Ishikawa (cell line): ENCODE measurements at regions not wholly inside any gene's neighbourhood (a gene's known extent, or its start where the extent isn't known, plus 50 kb on each side); places are given as distances from the start of the nearest gene placed in this dataset.

Experiments used
- CEBPB ChIP-seq: IDR thresholded peaks from 2 replicates; pipeline ENCODE4 v1.6.1; 2012
- CREB1 ChIP-seq: IDR thresholded peaks from 2 replicates; pipeline ENCODE4 v1.6.1; 2012; ENCODE audit warnings: low read depth
- EGR1 ChIP-seq: IDR thresholded peaks from 2 replicates; pipeline ENCODE4 v1.6.1; 2012
- EP300 ChIP-seq: IDR thresholded peaks from 2 replicates; pipeline ENCODE4 v1.6.1; 2012; ENCODE audit warnings: borderline replicate concordance
- FOXM1 ChIP-seq: IDR thresholded peaks from 2 replicates; pipeline ENCODE4 v1.6.1; 2012; ENCODE audit warnings: low read depth, borderline replicate concordance
- RAD21 ChIP-seq: IDR thresholded peaks from 2 replicates; pipeline ENCODE4 v1.6.1; 2012; ENCODE audit warnings: low read depth
- TAF1 ChIP-seq: IDR thresholded peaks from 2 replicates; pipeline ENCODE4 v1.6.1; 2012; ENCODE audit warnings: low read depth, mild to moderate bottlenecking
- TCF12 ChIP-seq: IDR thresholded peaks from 2 replicates; pipeline ENCODE4 v1.6.1; 2012; ENCODE audit warnings: low read depth
- TEAD4 ChIP-seq: IDR thresholded peaks from 2 replicates; pipeline ENCODE4 v1.6.1; 2012
- YY1 ChIP-seq: IDR thresholded peaks from 2 replicates; pipeline ENCODE4 v1.6.1; 2012; ENCODE audit warnings: low read depth
- ZBTB7A ChIP-seq: IDR thresholded peaks from 2 replicates; pipeline ENCODE4 v1.6.1; 2012; ENCODE audit warnings: low read depth
- TF ChIP-seq, protein P1 (sequence below): IDR thresholded peaks from 2 replicates; pipeline ENCODE4 v1.6.1; 2012
- TF ChIP-seq, protein P2 (sequence below): IDR thresholded peaks from 2 replicates; pipeline ENCODE4 v1.6.1; 2012; ENCODE audit warnings: low read depth, mild to moderate bottlenecking
- TF ChIP-seq, protein P3 (sequence below): IDR thresholded peaks from 2 replicates; pipeline ENCODE4 v1.6.1; 2012

DNA sequence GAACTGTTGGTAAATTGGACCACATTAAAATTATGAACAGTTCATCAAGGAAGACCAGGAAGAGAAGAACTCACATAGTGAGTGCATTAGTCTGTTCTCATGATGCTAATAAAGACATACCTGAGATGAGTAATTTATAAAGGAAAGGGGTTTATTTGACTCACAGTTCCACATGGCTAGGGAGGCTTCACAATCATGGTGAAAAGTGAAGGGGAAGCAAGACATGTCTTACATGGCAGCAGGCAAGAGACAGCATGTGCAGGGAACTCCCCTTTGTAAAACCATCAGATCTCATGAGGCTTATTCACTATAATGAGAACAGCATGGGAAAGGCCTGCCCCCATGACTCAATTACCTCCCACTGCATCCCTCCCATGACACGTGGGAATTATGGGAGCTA, 135.9 kb upstream of the MAN2A1 start:
- TF ChIP-seq CEBPB (no peak), RAD21 (no peak), ZBTB7A (no peak), EP300 (no peak), TCF12 (no peak), TAF1 (no peak), CREB1 (no peak), YY1 (no peak), EGR1 (no peak), FOXM1 (no peak), TEAD4 (no peak)
- TF ChIP-seq, protein P1, sequence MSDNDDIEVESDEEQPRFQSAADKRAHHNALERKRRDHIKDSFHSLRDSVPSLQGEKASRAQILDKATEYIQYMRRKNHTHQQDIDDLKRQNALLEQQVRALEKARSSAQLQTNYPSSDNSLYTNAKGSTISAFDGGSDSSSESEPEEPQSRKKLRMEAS: no peak
- TF ChIP-seq, protein P2, sequence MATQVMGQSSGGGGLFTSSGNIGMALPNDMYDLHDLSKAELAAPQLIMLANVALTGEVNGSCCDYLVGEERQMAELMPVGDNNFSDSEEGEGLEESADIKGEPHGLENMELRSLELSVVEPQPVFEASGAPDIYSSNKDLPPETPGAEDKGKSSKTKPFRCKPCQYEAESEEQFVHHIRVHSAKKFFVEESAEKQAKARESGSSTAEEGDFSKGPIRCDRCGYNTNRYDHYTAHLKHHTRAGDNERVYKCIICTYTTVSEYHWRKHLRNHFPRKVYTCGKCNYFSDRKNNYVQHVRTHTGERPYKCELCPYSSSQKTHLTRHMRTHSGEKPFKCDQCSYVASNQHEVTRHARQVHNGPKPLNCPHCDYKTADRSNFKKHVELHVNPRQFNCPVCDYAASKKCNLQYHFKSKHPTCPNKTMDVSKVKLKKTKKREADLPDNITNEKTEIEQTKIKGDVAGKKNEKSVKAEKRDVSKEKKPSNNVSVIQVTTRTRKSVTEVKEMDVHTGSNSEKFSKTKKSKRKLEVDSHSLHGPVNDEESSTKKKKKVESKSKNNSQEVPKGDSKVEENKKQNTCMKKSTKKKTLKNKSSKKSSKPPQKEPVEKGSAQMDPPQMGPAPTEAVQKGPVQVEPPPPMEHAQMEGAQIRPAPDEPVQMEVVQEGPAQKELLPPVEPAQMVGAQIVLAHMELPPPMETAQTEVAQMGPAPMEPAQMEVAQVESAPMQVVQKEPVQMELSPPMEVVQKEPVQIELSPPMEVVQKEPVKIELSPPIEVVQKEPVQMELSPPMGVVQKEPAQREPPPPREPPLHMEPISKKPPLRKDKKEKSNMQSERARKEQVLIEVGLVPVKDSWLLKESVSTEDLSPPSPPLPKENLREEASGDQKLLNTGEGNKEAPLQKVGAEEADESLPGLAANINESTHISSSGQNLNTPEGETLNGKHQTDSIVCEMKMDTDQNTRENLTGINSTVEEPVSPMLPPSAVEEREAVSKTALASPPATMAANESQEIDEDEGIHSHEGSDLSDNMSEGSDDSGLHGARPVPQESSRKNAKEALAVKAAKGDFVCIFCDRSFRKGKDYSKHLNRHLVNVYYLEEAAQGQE: no peak
- TF ChIP-seq, protein P3, sequence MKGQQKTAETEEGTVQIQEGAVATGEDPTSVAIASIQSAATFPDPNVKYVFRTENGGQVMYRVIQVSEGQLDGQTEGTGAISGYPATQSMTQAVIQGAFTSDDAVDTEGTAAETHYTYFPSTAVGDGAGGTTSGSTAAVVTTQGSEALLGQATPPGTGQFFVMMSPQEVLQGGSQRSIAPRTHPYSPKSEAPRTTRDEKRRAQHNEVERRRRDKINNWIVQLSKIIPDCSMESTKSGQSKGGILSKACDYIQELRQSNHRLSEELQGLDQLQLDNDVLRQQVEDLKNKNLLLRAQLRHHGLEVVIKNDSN: no peak
